RWPE1 (cell line): ENCODE measurements at regions not wholly inside any gene's neighbourhood (a gene's known extent, or its start where the extent isn't known, plus 50 kb on each side); places are given as distances from the start of the nearest gene placed in this dataset.

Experiments
- CTCF ChIA-PET: fragments of 350-600 bp; sonication (Branson Sonifier 250); formaldehyde crosslinking; extraction: SDS; loops from one replicate; lab custom pipeline; 2021; lab: Yijun Ruan, JAX
- POLR2A ChIA-PET: fragments of 400-600 bp; formaldehyde crosslinking; extraction: SDS; loops from one replicate; lab custom pipeline; 2020; ENCODE audit warnings: antibody characterized with exemption; ENCODE audit not compliant: low non-redundant PET; lab: Yijun Ruan, JAX
- DNase-seq: peaks from one replicate; pipeline ENCODE4 v3.0.0; 2012; ENCODE audit warnings: low spot score
- H3K27ac ChIP-seq: fragments of 450-650 bp; 2 replicates; pipeline ENCODE4 v1.5.1; 2017
- CTCF ChIP-seq: fragments of 450-650 bp; conservative IDR thresholded peaks from 2 replicates; pipeline ENCODE4 v1.5.1; 2017; ENCODE audit warnings: low read depth, mild to moderate bottlenecking

GRCh38 chr2:100645695-100646429, 83.1 kb downstream of the PDCL3 start:
- TF ChIP-seq CTCF = no peak
- DNase-seq = no peak
- CTCF ChIA-PET = no interaction called here
- POLR2A ChIA-PET = no interaction called here
- no peak overlapping the region for H3K27ac ChIP-seq

- ChIA-PET CTCF (no interaction called here), POLR2A (no interaction called here)
- no peak overlapping the region for H3K27ac ChIP-seq
- TF ChIP-seq CTCF = no peak
- no peak for DNase-seq
Measured at GRCh38 chr2:100647709-100648108, 84.9 kb downstream of the PDCL3 start.

GRCh38 chr2:100650151-100650550, 87.4 kb downstream of the PDCL3 start:
- TF ChIP-seq CTCF = no peak
- CTCF ChIA-PET = interaction anchor here (0.7 kb wide), 1 partner anchor 188 kb away, joined by 4 read pairs; no protein-coding TSS in a partner anchor
- POLR2A ChIA-PET = no interaction called here
- H3K27ac ChIP-seq = no peak overlapping the region
- DNase-seq = no peak

- H3K27ac ChIP-seq = no peak overlapping the region
- no peak for TF ChIP-seq CTCF
- CTCF ChIA-PET = no interaction called here
- DNase-seq = no peak
- POLR2A ChIA-PET = no interaction called here
Measured at GRCh38 chr2:100653449-100654035, 90.7 kb downstream of the PDCL3 start.

GRCh38 chr2:100654611-100655010, 91.8 kb downstream of the PDCL3 start:
- ChIA-PET CTCF (no interaction called here), POLR2A (no interaction called here)
- no peak for DNase-seq
- no peak for TF ChIP-seq CTCF
- H3K27ac ChIP-seq = no peak overlapping the region

GRCh38 chr2:100655446-100655845, 92.7 kb downstream of the PDCL3 start:
- DNase-seq = no peak
- no peak overlapping the region for H3K27ac ChIP-seq
- ChIA-PET CTCF (no interaction called here), POLR2A (no interaction called here)
- no peak for TF ChIP-seq CTCF
